ENCODE measurements at regions not wholly inside any gene's neighbourhood (a gene's known extent, or its start where the extent isn't known, plus 50 kb on each side); places are given as distances from the start of the nearest gene placed in this dataset.

DNA sequence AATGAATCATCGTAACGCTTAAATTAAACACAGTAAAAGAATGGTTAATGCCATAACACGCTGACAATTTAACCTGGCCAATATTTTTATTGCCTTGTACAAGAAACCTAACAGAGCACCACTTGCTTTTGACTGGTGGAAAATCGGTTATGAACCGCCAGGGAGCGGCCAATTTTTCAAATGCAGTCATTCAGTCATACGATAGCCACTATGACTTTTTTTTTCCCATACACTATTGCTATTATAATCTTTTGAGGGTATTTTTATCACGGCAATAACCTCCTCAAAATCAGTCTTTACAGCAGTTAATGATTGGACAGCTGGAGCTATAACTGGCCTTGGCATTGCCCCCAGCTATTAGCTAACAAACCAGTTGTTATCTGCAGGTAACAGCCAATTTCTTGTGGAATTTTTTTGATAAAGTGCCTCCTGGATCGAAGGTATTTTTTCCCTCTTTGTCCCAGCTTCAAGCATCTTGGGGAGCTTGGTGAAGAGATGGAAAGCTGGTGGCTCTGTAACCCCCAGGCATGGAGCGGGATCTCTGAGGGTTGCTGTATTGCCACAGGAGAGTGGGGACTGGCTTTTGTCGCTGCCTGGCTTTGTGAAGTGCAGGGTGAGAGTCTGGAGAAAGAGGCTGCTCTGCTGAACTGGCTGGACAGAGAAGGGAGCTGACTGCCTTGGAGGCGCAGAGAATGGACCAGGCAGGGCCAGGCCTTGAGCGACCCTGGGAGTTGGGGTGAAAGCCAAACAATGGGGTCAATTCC, 198.4 kb upstream of the ZNF536 start:
- Histone ChIP-seq H3K36me3 (no peaks in the 10 kb centered on the region), H3K27me3 (no peaks in the 10 kb centered on the region), H3K27ac (no peak overlapping the region), H3K9me3 (peaks cover 0 to 1% (median 0%) of the 10 kb centered on the region in 4 donors), H3K4me1 (no peaks in the 10 kb centered on the region), H3K4me3 (no peak overlapping the region)
- DNase-seq (ENCODE audit: low spot score in 2 of 2), result no peak
- 80 to 82% methylated on average over 13 of the region's 13 CpGs for WGBS, 2 donors
- TF ChIP-seq EP300 (IDR thresholded peaks at IDR 0.05) (no peak), POLR2A (IDR thresholded peaks at IDR 0.05) (no peak)
- TF ChIP-seq, protein P1, sequence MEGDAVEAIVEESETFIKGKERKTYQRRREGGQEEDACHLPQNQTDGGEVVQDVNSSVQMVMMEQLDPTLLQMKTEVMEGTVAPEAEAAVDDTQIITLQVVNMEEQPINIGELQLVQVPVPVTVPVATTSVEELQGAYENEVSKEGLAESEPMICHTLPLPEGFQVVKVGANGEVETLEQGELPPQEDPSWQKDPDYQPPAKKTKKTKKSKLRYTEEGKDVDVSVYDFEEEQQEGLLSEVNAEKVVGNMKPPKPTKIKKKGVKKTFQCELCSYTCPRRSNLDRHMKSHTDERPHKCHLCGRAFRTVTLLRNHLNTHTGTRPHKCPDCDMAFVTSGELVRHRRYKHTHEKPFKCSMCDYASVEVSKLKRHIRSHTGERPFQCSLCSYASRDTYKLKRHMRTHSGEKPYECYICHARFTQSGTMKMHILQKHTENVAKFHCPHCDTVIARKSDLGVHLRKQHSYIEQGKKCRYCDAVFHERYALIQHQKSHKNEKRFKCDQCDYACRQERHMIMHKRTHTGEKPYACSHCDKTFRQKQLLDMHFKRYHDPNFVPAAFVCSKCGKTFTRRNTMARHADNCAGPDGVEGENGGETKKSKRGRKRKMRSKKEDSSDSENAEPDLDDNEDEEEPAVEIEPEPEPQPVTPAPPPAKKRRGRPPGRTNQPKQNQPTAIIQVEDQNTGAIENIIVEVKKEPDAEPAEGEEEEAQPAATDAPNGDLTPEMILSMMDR (IDR thresholded peaks at IDR 0.05), result no peak

DNA sequence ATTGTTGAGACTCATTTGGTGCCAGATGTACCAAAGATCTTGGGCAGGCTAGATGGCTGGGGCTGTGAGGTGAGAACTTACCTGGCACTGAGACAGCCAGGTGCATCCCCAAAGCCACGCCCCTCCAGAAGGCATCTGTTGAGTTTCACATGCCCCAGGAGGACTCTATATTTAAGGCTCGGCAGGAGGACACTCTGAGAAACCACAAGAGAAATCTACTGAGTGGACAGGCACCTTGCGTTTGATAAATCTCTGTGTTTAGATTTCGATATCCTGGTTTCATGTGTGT, 197.9 kb upstream of the ZNF536 start:
- Histone ChIP-seq H3K36me3 (no peaks in the 10 kb centered on the region), H3K27ac (no peak overlapping the region), H3K4me3 (no peak overlapping the region), H3K9me3 (peaks cover 0 to 7% (median 0%) of the 10 kb centered on the region in 4 donors), H3K4me1 (no peaks in the 10 kb centered on the region), H3K27me3 (no peaks in the 10 kb centered on the region)
- DNase-seq (ENCODE audit: low spot score in 2 of 2), result no peak
- WGBS, 2 donors, result 81 to 89% methylated on average over 4 of the region's 4 CpGs
- TF ChIP-seq POLR2A (IDR thresholded peaks at IDR 0.05) (no peak), EP300 (IDR thresholded peaks at IDR 0.05) (no peak)
- TF ChIP-seq, protein P1 (IDR thresholded peaks at IDR 0.05), result no peak

DNA sequence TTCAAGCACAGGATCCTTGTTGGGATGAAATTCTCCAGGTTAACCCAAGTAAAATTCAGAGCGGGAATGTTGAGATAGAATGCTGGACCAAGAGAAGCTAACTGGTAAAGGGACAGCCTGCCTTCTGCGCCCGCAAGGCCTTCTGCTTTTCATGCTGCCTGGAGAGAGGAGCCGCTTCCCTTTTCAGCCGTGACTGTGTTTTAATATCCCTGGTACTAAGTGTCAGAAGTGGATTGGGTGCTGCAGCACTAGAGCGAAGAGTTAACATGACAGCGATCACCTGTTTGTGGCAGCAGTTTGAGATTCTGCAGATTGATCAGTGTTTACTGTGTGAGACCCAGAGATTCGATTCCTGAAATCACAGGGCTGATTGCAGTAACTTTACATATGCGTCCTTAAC, 197.4 kb upstream of the ZNF536 start:
- H3K36me3 ChIP-seq, result no peaks in the 10 kb centered on the region
- H3K27ac ChIP-seq, result no peak overlapping the region
- DNase-seq (ENCODE audit: low spot score in 2 of 2), result no peak
- TF ChIP-seq, protein P1 (IDR thresholded peaks at IDR 0.05), result no peak
- TF ChIP-seq POLR2A (IDR thresholded peaks at IDR 0.05) (no peak), EP300 (IDR thresholded peaks at IDR 0.05) (no peak)
- no peak overlapping the region for H3K4me3 ChIP-seq
- H3K9me3 ChIP-seq, result peaks cover 0 to 9% (median 0%) of the 10 kb centered on the region in 4 donors
- H3K27me3 ChIP-seq, result no peaks in the 10 kb centered on the region
- 80 to 85% methylated on average over 9 of the region's 9 CpGs for WGBS, 2 donors
- no peaks in the 10 kb centered on the region for H3K4me1 ChIP-seq

DNA sequence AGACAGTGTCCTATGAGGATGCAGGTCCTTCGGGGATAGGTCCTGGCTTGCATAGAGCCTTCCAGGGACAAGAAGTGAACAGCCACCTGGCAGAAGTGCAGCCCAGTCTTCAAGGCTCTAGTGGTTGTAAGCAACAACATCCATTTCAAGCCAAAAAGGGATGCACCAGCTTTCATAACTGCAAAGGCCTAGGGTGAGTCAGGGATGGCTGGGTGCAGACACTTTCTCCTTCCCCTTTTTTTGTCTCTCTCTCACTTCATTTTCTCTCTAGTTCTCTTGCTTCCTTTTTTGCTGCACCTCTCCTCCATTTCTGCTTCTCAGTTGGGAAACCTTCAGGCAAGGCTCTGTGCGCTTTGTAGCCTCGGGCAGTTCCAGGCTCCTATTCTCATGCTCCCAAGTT, 196.2 kb upstream of the ZNF536 start:
- WGBS, 2 donors, result 94% methylated on average over 3 of the region's 3 CpGs

DNA sequence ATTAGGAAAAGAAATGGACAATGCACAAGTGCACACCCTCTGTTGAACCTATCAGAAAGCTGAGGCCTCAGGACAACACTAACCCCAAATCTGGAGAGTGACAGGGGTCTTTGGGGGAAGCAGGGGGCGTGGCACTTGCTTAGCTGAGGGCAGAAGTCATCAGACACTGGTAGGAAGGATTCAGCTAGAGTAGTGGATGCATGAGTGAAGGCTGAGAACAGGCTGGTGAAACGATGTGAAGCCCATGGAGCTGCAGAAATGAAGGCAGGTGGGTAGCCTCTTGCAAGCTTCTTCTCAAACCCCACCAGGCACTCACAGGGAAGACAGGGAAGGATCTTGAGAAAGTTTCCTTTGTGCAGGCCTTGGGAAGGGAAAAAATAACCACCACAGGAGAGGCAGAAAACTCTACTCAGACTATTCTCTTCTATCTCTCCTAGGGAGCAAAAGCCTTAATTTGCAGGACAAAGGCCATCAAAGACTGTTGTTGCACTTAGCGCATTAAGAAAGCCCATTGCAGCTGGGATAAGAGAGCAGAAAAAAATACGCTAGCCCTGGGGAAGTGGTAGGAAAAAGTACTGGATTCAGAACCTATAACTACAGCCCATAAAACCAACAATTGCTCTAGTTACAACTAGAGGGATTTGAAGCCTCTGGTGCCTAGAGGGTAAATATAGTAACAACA, 193.3 kb upstream of the ZNF536 start:
- no peaks in the 10 kb centered on the region for H3K4me1 ChIP-seq
- DNase-seq (ENCODE audit: low spot score in 2 of 2), result no peak
- no peak overlapping the region for H3K4me3 ChIP-seq
- no peak for TF ChIP-seq EP300 (IDR thresholded peaks at IDR 0.05)
- TF ChIP-seq, protein P1 (IDR thresholded peaks at IDR 0.05), result no peak
- TF ChIP-seq POLR2A (IDR thresholded peaks at IDR 0.05), result no peak
- peaks cover 0 to 44% (median 8%) of the 10 kb centered on the region in 4 donors for H3K9me3 ChIP-seq
- no peaks in the 10 kb centered on the region for H3K27me3 ChIP-seq
- no peak overlapping the region for H3K27ac ChIP-seq
- H3K36me3 ChIP-seq, result no peaks in the 10 kb centered on the region
- 50 to 57% methylated on average over 4 of the region's 4 CpGs for WGBS, 2 donors

More for the DNA sequence above, 196.2 kb upstream of the ZNF536 start:
- DNase-seq (ENCODE audit: low spot score in 2 of 2), result no peak
- Histone ChIP-seq H3K27ac (no peak overlapping the region), H3K27me3 (no peaks in the 10 kb centered on the region), H3K4me1 (no peaks in the 10 kb centered on the region), H3K36me3 (no peaks in the 10 kb centered on the region), H3K4me3 (no peak overlapping the region), H3K9me3 (peaks cover 0 to 16% (median 0%) of the 10 kb centered on the region in 4 donors)
- no peak for TF ChIP-seq EP300 (IDR thresholded peaks at IDR 0.05)
- TF ChIP-seq, protein P1 (IDR thresholded peaks at IDR 0.05), result no peak
- no peak for TF ChIP-seq POLR2A (IDR thresholded peaks at IDR 0.05)

Measured in tibial nerve (tissue), 4 donors.